ENCODE measurements at regions not wholly inside any gene's neighbourhood (a gene's known extent, or its start where the extent isn't known, plus 50 kb on each side); places are given as distances from the start of the nearest gene placed in this dataset.

DNA sequence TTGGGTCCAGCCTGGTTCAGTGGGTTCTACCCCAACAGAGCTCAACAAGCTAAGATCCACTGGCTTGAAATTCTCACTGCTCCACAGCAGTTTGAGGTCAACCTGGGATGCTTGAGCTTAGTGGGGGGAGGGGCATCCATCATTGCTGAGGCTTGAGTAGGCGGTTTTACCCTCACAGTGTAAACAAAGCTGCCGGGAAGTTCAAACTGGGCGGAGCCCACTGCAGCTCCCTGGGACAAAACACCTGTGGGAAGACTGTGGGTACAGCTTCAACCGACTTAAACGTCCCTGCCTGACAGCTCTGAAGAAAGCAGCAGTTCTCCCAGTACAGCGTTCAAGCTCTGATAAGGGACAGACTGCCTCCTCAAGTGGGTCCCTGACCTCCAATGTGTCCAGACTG, 1161.9 kb downstream of the UQCRFS1 start:
- TF ChIP-seq, protein P1, sequence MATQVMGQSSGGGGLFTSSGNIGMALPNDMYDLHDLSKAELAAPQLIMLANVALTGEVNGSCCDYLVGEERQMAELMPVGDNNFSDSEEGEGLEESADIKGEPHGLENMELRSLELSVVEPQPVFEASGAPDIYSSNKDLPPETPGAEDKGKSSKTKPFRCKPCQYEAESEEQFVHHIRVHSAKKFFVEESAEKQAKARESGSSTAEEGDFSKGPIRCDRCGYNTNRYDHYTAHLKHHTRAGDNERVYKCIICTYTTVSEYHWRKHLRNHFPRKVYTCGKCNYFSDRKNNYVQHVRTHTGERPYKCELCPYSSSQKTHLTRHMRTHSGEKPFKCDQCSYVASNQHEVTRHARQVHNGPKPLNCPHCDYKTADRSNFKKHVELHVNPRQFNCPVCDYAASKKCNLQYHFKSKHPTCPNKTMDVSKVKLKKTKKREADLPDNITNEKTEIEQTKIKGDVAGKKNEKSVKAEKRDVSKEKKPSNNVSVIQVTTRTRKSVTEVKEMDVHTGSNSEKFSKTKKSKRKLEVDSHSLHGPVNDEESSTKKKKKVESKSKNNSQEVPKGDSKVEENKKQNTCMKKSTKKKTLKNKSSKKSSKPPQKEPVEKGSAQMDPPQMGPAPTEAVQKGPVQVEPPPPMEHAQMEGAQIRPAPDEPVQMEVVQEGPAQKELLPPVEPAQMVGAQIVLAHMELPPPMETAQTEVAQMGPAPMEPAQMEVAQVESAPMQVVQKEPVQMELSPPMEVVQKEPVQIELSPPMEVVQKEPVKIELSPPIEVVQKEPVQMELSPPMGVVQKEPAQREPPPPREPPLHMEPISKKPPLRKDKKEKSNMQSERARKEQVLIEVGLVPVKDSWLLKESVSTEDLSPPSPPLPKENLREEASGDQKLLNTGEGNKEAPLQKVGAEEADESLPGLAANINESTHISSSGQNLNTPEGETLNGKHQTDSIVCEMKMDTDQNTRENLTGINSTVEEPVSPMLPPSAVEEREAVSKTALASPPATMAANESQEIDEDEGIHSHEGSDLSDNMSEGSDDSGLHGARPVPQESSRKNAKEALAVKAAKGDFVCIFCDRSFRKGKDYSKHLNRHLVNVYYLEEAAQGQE (IDR thresholded peaks at IDR 0.05; ENCODE audit: insufficient replicate concordance, low read depth): no peak
- TF ChIP-seq SPI1 (IDR thresholded peaks at IDR 0.05; ENCODE audit: borderline replicate concordance, low read depth) (no peak), POLR2AphosphoS5 (IDR thresholded peaks at IDR 0.05; ENCODE audit: low read depth) (no peak), GABPA (IDR thresholded peaks at IDR 0.05; ENCODE audit: low read depth) (no peak)
- TF ChIP-seq, protein P2, sequence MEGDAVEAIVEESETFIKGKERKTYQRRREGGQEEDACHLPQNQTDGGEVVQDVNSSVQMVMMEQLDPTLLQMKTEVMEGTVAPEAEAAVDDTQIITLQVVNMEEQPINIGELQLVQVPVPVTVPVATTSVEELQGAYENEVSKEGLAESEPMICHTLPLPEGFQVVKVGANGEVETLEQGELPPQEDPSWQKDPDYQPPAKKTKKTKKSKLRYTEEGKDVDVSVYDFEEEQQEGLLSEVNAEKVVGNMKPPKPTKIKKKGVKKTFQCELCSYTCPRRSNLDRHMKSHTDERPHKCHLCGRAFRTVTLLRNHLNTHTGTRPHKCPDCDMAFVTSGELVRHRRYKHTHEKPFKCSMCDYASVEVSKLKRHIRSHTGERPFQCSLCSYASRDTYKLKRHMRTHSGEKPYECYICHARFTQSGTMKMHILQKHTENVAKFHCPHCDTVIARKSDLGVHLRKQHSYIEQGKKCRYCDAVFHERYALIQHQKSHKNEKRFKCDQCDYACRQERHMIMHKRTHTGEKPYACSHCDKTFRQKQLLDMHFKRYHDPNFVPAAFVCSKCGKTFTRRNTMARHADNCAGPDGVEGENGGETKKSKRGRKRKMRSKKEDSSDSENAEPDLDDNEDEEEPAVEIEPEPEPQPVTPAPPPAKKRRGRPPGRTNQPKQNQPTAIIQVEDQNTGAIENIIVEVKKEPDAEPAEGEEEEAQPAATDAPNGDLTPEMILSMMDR (IDR thresholded peaks at IDR 0.05; ENCODE audit: insufficient read depth, low read length): no peak
- Histone ChIP-seq H3K27me3 (ENCODE audit: insufficient read depth, poor library complexity, severe bottlenecking) (no peaks in the 10 kb centered on the region), H3K4me3 (replicated peaks; ENCODE audit: insufficient read depth, low read length) (no peak overlapping the region), H3K27ac (replicated peaks) (no peak overlapping the region)
- no peak for DNase-seq (ENCODE audit: low read depth in 1 of 2, low spot score in 1 of 2)

DNA sequence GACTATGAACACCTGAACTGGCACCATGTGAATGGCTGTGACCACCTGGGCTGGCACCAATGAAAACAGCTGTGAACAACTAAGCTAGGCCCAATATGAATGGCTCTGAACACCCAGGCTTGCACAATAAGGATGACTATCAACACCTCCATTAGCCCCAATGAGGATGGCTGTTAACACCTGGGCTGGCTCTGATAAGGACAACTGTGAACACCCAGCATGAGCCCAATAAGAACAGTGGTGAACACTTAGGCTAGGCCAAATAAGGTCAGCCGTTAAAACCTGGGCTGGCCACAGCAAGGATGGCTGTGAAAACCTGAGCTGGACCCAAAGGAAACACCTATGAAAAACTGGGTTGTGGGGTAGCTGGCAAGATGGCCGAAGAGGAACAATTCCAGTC, 1163.1 kb downstream of the UQCRFS1 start:
- TF ChIP-seq, protein P2 (IDR thresholded peaks at IDR 0.05; ENCODE audit: insufficient read depth, low read length): no peak
- TF ChIP-seq, protein P1 (IDR thresholded peaks at IDR 0.05; ENCODE audit: insufficient replicate concordance, low read depth): no peak
- TF ChIP-seq SPI1 (IDR thresholded peaks at IDR 0.05; ENCODE audit: borderline replicate concordance, low read depth) (no peak), POLR2AphosphoS5 (IDR thresholded peaks at IDR 0.05; ENCODE audit: low read depth) (no peak), GABPA (IDR thresholded peaks at IDR 0.05; ENCODE audit: low read depth) (no peak)
- Histone ChIP-seq H3K27ac (replicated peaks) (no peak overlapping the region), H3K27me3 (ENCODE audit: insufficient read depth, poor library complexity, severe bottlenecking) (no peaks in the 10 kb centered on the region), H3K4me3 (replicated peaks; ENCODE audit: insufficient read depth, low read length) (no peak overlapping the region)
- DNase-seq (ENCODE audit: low read depth in 1 of 2, low spot score in 1 of 2): no peak

DNA sequence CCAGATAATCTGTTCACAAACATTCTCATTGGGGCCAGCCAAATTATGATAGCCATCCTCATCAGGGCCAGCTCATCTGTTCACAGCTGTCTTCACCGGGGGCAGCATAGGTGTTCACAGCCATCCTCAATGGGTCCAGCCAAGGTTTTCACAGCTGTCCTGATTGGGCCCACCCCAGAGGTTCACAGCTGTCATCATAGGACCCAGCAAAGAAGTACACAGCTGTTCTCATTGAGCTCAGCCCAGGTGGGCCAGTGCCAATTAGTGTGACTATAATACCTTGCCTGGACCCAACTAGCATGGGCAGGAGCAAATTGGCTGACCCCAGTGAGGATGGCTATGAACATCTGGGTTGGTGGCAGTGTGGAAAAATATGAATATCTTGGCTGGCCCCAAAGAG, 1166.0 kb downstream of the UQCRFS1 start:
- no peak for DNase-seq (ENCODE audit: low read depth in 1 of 2, low spot score in 1 of 2)
- Histone ChIP-seq H3K27me3 (ENCODE audit: insufficient read depth, poor library complexity, severe bottlenecking) (no peaks in the 10 kb centered on the region), H3K4me3 (replicated peaks; ENCODE audit: insufficient read depth, low read length) (no peak overlapping the region), H3K27ac (replicated peaks) (no peak overlapping the region)
- TF ChIP-seq, protein P2 (IDR thresholded peaks at IDR 0.05; ENCODE audit: insufficient read depth, low read length): no peak
- TF ChIP-seq POLR2AphosphoS5 (IDR thresholded peaks at IDR 0.05; ENCODE audit: low read depth) (no peak), SPI1 (IDR thresholded peaks at IDR 0.05; ENCODE audit: borderline replicate concordance, low read depth) (no peak), GABPA (IDR thresholded peaks at IDR 0.05; ENCODE audit: low read depth) (no peak)
- TF ChIP-seq, protein P1 (IDR thresholded peaks at IDR 0.05; ENCODE audit: insufficient replicate concordance, low read depth): no peak
